ENCODE measurements at regions not wholly inside any gene's neighbourhood (a gene's known extent, or its start where the extent isn't known, plus 50 kb on each side); places are given as distances from the start of the nearest gene placed in this dataset.
"Not testable (repeated sequence)": the region's sequence is repeated elsewhere in the genome, so short reads cannot be mapped to it uniquely, and the experiment has no call there.

DNA sequence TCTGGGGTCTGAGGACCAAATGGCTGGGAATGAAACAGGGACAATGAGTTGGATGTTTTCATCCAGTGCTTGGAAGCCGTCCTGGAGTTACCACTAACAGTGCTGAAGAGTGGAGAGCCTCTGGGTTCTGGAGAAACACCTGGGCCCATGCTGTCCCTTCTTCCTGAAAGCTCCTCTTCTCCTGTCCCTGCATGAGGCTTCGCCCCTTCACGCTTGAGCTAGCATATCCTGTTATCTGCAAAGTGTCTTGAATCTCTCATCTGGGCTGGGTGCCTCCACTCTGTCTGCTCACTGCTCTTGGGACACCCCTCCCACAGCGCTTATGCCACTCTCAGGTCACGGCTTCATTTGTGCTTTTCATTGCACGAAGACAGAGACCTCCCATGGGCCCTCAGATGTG is 154.5 kb downstream of the MYCN start:
- TF ChIP-seq, protein P1, sequence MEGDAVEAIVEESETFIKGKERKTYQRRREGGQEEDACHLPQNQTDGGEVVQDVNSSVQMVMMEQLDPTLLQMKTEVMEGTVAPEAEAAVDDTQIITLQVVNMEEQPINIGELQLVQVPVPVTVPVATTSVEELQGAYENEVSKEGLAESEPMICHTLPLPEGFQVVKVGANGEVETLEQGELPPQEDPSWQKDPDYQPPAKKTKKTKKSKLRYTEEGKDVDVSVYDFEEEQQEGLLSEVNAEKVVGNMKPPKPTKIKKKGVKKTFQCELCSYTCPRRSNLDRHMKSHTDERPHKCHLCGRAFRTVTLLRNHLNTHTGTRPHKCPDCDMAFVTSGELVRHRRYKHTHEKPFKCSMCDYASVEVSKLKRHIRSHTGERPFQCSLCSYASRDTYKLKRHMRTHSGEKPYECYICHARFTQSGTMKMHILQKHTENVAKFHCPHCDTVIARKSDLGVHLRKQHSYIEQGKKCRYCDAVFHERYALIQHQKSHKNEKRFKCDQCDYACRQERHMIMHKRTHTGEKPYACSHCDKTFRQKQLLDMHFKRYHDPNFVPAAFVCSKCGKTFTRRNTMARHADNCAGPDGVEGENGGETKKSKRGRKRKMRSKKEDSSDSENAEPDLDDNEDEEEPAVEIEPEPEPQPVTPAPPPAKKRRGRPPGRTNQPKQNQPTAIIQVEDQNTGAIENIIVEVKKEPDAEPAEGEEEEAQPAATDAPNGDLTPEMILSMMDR (IDR thresholded peaks at IDR 0.05; ENCODE audit: borderline replicate concordance, insufficient read depth, low read depth, low read length) = no peak

GRCh38 chr2:16093639-16094529 is 153.5 kb downstream of the MYCN start:
- no peak overlapping the region for H3K4me3 ChIP-seq (ENCODE audit: low read depth, low read length)

More for the DNA sequence above, 154.5 kb downstream of the MYCN start:
- H3K4me3 ChIP-seq (ENCODE audit: low read depth, low read length) = no peak overlapping the region

DNA sequence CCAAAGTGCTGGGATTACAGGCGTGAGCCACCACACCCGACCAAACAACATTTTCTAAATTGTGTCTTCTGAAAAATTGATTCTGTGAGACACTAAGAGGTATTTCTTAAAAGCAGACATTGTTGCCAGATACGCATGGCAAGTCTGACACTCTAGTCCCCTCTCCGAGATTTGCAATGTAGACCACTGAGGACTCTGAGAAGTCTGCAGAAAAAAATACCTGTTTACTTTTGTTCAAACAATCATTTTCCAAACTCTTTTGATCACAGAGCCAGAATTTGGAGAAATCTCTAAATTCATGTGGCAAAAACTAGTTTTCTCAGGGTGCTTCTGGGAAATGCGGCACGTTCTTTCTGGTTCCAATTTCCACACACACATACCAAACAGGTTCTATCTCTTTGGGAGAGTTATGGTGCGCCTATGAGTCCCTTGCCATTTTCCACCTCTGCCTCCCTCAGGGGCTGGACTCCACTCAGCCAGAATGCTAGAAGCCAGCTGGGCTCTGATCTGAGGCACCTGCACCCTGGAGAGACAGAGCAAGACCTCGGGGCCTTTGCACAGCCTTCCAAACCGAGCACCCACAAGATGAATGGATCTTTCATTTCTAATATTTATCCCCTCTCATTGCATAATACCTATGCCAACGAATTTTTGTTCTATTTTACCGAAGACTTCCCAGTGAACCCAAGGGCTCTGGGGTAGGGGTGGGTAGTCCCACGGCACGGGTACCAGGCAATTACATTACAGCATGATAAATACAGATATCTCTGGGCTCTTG is 152.7 kb downstream of the MYCN start:
- H3K4me3 ChIP-seq (ENCODE audit: low read depth, low read length) = no peak overlapping the region
- TF ChIP-seq, protein P1 (IDR thresholded peaks at IDR 0.05; ENCODE audit: borderline replicate concordance, insufficient read depth, low read depth, low read length) = no peak

More at GRCh38 chr2:16093639-16094529, 153.5 kb downstream of the MYCN start:
- TF ChIP-seq, protein P1 (IDR thresholded peaks at IDR 0.05; ENCODE audit: borderline replicate concordance, insufficient read depth, low read depth, low read length) = no peak

DNA sequence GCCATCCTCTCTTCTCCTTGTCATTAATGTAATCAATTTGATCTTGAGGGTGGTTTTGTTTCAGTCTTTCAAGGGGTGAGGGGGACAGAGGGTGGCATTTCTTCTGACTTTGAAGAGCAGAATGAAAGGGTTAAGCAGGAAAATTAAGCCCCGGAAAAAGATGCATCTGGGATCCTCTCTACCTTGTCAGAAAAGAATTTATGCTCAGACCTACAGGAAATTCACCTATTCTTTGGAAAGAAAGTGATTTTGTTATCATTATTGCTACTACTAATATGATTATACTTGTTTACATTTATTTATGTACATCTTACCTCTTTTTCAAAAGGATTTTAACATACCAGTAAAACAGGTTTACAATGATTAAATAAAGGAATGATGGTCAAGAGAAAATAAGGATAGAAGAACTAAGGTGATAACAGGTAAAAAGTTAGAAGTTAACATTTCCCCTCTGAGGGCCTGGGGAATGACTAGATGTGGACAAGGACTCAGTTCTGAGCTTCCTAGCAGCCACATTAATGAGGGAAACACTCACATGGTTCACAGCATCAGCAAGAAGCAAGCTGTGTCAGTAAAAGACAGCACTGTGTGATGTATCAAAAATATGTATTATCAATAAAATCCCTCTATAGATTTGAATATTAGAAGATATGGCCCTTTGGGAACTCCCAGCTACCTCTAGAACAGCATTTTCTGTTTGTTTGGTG is 151.4 kb downstream of the MYCN start:
- H3K4me3 ChIP-seq (ENCODE audit: low read depth, low read length) = no peak overlapping the region
- TF ChIP-seq, protein P1 (IDR thresholded peaks at IDR 0.05; ENCODE audit: borderline replicate concordance, insufficient read depth, low read depth, low read length) = no peak

DNA sequence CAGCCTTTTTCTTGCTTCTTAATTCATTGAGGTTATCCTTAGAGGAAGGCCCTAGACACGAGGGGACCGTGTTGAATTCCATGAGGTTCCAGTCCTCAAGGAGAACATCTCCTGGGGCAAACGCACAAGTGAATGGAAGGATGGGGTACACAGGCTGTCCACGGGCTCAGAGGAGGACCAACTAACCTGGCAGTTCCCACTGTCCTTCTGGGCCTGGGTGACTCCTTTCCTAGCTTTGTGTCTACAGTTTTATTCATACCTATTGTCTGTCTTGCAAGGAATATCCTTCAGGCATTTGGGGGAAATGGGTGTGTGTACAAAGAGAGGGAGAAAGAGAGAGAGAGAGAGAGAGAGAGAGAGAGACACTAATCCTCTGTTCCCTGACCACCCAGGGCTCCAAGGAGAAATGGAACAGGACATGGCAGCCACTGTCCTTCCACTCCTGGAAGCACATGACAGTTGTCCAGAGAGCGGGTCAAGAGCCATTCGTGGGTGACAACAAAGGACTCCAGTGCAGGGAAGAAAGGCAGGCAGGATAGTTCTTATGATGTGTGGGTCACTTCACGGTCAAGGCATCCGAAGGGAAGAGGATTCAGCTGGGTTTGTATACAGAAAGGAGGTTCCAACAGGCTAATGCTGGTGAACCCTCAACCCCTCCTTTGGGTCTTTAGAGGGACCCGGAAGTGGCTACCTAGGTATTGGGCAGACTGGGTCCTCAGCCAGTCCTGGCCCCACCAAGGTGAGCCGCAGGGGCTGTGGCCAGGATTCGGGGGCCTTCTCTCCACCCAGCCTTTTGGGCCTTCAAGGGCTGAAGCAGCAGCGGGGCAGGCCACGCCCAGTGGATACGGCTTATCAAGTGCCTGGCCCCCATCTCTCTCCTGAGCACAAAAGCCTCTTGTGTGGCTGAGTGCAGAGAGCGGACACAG is 150.6 kb downstream of the MYCN start:
- TF ChIP-seq, protein P1 (IDR thresholded peaks at IDR 0.05; ENCODE audit: borderline replicate concordance, insufficient read depth, low read depth, low read length) = no peak
- H3K4me3 ChIP-seq (ENCODE audit: low read depth, low read length) = no peak overlapping the region

- not testable (repeated sequence) for H3K4me3 ChIP-seq (ENCODE audit: low read depth, low read length)
Measured at GRCh38 chr2:16089491-16089890, 149.1 kb downstream of the MYCN start.
